ENCODE measurements at regions not wholly inside any gene's neighbourhood (a gene's known extent, or its start where the extent isn't known, plus 50 kb on each side); places are given as distances from the start of the nearest gene placed in this dataset.

DNA sequence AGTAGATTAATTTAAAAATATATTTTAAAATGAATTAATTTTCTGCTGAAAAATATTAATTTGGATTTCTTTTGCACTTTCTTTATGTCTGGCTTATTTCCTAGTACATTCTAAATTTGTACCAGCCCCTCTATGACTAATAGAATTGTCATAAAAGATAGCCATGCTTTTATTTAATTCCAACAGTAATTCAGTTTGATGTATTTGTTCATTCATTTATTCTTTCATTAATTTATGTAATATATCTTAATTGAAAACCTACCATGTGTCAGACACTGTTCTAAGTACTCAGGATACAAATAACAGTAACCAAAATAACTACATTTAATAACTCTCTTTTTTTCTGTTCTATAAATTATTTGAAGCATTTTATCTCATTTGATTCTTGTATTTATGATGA, 264.0 kb upstream of the CCDC179 start:
- no peak overlapping the region for H3K4me3 ChIP-seq (ENCODE audit: low read length)
- no peak for DNase-seq (ENCODE audit: low read depth)
- TF ChIP-seq, protein P1, sequence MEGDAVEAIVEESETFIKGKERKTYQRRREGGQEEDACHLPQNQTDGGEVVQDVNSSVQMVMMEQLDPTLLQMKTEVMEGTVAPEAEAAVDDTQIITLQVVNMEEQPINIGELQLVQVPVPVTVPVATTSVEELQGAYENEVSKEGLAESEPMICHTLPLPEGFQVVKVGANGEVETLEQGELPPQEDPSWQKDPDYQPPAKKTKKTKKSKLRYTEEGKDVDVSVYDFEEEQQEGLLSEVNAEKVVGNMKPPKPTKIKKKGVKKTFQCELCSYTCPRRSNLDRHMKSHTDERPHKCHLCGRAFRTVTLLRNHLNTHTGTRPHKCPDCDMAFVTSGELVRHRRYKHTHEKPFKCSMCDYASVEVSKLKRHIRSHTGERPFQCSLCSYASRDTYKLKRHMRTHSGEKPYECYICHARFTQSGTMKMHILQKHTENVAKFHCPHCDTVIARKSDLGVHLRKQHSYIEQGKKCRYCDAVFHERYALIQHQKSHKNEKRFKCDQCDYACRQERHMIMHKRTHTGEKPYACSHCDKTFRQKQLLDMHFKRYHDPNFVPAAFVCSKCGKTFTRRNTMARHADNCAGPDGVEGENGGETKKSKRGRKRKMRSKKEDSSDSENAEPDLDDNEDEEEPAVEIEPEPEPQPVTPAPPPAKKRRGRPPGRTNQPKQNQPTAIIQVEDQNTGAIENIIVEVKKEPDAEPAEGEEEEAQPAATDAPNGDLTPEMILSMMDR (IDR thresholded peaks at IDR 0.05; ENCODE audit: insufficient read depth, low read depth, low read length, missing control alignments), result no peak

DNA sequence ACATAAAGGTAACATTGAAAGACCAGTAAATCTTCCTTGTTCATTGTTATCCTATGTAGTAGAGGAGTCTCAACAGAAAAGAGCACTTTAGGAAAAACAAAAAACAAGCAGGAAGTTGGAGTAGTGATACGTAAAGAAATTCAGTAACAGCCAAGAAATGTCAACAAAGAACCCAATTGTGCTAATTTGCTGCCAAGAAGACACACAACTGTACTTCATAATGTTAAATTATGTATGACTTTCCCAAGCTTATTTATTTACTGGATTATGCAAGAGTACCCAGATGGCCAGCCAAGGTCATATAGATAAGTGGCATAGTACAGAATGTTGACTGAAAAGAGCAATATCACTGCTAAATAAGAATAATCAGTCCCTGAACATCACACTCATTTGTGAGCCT, 264.7 kb upstream of the CCDC179 start:
- DNase-seq (ENCODE audit: low read depth), result no peak
- TF ChIP-seq, protein P1 (IDR thresholded peaks at IDR 0.05; ENCODE audit: insufficient read depth, low read depth, low read length, missing control alignments), result no peak
- no peak overlapping the region for H3K4me3 ChIP-seq (ENCODE audit: low read length)

DNA sequence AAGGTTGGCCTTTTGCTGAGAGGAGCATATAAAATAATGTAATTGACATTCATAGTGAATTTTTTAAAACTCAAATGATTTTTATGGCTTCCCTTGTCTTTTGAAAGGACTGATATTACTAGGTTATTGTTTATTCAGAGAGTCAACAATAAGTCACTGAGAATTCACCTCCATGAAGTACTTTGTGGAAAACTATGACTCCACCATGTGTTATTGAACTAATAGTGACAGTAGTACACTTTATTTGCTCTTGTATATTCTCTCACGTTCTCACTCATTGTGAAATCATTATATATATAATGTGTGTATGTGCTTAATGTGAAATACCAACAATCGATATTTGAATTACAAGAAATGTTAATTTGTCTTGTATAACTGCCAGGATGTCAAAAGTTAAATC, 267.4 kb upstream of the CCDC179 start:
- TF ChIP-seq, protein P1 (IDR thresholded peaks at IDR 0.05; ENCODE audit: insufficient read depth, low read depth, low read length, missing control alignments), result no peak
- no peak for DNase-seq (ENCODE audit: low read depth)
- H3K4me3 ChIP-seq (ENCODE audit: low read length), result no peak overlapping the region

DNA sequence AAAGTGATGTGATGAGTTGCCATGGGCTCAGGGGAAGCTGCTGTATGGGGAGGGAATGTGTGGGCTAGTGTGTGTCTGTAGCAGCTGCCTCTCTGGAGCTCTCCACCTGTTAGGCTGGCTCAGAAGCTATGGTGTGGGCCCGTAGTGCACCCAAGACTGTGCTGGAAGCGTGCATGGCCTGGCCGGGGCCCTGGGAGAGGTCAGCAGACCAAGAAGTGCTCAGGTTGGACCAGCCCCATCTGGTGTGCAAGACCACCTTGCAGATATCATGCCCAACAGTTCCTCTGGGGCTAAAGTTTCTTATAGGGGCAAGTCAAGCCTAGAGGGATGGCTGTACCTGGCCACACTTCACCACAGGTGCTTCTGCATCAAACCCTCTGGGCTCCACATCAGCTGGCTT, 274.4 kb upstream of the CCDC179 start:
- no peak overlapping the region for H3K4me3 ChIP-seq (ENCODE audit: low read length)
- no peak for DNase-seq (ENCODE audit: low read depth)
- TF ChIP-seq, protein P1 (IDR thresholded peaks at IDR 0.05; ENCODE audit: insufficient read depth, low read depth, low read length, missing control alignments), result no peak

DNA sequence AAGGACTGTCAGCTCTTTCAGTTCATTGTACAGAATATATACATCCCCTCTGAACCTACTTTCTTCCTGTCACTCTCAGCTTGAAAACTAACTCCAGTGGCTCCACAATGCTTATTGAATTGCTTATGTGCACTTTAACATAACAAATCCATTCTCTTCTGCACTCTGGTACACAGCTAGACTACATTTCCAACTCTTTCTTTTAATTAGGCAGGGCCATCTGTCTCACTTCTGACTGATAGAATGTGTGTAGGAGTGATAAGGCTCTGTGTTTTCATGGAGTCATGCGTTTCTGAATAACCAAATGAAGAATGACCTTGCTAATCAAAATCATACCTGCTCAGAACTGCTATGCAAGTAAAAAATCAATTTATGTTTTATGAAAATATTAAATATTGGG, 278.5 kb upstream of the CCDC179 start:
- no peak for DNase-seq (ENCODE audit: low read depth)
- TF ChIP-seq, protein P1 (IDR thresholded peaks at IDR 0.05; ENCODE audit: insufficient read depth, low read depth, low read length, missing control alignments), result no peak
- no peak overlapping the region for H3K4me3 ChIP-seq (ENCODE audit: low read length)

DNA sequence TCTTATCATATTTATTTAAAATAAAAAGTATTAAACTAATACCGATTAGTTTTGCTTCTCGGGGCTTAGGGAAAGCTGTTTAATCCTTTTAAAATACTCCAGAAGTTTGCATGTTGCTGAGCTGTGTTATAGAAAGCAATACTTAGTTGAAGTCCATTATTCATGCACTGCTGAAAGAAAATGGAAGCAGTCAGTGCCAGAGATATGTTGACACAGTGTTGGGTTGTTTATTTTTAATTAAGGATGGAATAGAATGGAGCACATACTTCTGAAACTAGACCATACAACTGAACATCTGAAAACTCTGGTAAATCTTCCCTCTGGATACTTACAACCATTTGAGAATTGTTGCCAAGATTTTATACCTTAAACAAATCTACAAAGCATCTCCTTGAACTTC, 282.7 kb upstream of the CCDC179 start:
- TF ChIP-seq, protein P1 (IDR thresholded peaks at IDR 0.05; ENCODE audit: insufficient read depth, low read depth, low read length, missing control alignments), result no peak
- no peak for DNase-seq (ENCODE audit: low read depth)
- H3K4me3 ChIP-seq (ENCODE audit: low read length), result no peak overlapping the region

DNA sequence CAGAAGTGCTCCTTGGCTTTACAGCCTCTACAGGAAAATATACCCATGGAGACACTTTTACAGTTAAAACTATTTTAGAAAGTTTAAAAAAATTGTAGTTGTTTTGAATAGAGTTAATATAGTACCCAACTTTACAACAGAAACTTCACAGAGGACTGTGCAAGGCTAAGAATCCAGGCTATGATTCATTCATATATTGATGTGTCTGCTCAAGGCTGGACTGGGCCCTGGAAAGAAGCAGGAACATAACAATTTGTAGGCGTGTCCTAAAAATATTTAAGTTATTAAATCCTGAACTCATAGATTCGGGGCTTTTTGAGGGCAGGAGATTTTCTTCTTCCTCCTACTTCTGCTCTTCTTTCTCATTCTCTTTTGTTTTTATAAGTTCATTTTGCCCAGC, 291.5 kb upstream of the CCDC179 start:
- H3K4me3 ChIP-seq (ENCODE audit: low read length), result no peak overlapping the region
- DNase-seq (ENCODE audit: low read depth), result peak; percentile 16
- TF ChIP-seq, protein P1 (IDR thresholded peaks at IDR 0.05; ENCODE audit: insufficient read depth, low read depth, low read length, missing control alignments), result no peak
